Chondrocyte (in vitro differentiated cells): ENCODE measurements at regions not wholly inside any gene's neighbourhood (a gene's known extent, or its start where the extent isn't known, plus 50 kb on each side); places are given as distances from the start of the nearest gene placed in this dataset.
"Not testable (repeated sequence)": the region's sequence is repeated elsewhere in the genome, so short reads cannot be mapped to it uniquely, and the experiment has no call there.

Source experiments
- DNase-seq: peaks from one replicate; pipeline ENCODE4 v3.0.0; 2021; ENCODE audit warnings: mixed read lengths, low spot score
- H3K27ac Mint-ChIP-seq: one replicate; pipeline ENCODE4 v1.8.0; 2021; ENCODE audit warnings: mild to moderate bottlenecking, moderate library complexity, mixed read lengths; ENCODE audit not compliant: unreplicated experiment
- H3K27me3 Mint-ChIP-seq: 2 replicates; pipeline ENCODE4 v1.8.0; 2021; ENCODE audit warnings: low read depth, mixed read lengths
- H3K36me3 Mint-ChIP-seq: 2 replicates; pipeline ENCODE4 v1.8.0; 2021; ENCODE audit warnings: low read depth, mixed read lengths
- H3K4me1 Mint-ChIP-seq: 2 replicates; pipeline ENCODE4 v1.8.0; 2021; ENCODE audit warnings: low read depth, mild to moderate bottlenecking, mixed read lengths
- H3K4me3 Mint-ChIP-seq: one replicate; pipeline ENCODE4 v1.8.0; 2021; ENCODE audit warnings: mild to moderate bottlenecking, moderate library complexity, mixed read lengths; ENCODE audit not compliant: unreplicated experiment
- H3K9me3 Mint-ChIP-seq: 2 replicates; pipeline ENCODE4 v1.8.0; 2021; ENCODE audit warnings: low read depth, mixed read lengths
- TF ChIP-seq, protein P1 (sequence below): fragments of 200-600 bp; sonication (generic); IDR thresholded peaks from 2 replicates; pipeline ENCODE4 v1.5.0; 2021; ENCODE audit warnings: antibody characterized with exemption, mild to moderate bottlenecking, moderate library complexity

DNA sequence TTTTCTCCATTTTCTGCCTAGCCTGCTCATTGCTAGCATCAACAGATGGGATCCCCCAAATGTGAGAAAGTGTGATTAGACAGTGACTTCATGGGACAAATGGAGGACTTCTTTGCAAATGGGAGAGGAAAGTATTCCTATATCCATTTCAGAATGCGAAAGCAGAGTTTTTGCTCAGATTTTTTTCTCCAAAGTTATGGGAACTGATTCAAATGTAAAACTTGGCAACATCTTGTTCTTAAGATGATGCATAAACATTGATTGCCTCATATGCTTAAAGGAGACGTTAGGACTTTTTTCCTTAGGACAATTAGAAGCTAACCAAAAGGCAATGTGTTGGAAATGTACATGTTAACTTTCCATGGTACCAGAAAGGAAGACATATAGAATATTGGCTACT lies 704.3 kb upstream of the ZNF608 start:
- H3K9me3 Mint-ChIP-seq, result no peaks in the 10 kb centered on the region
- H3K36me3 Mint-ChIP-seq, result no peaks in the 10 kb centered on the region
- H3K27ac Mint-ChIP-seq, result no peak overlapping the region
- TF ChIP-seq, protein P1, sequence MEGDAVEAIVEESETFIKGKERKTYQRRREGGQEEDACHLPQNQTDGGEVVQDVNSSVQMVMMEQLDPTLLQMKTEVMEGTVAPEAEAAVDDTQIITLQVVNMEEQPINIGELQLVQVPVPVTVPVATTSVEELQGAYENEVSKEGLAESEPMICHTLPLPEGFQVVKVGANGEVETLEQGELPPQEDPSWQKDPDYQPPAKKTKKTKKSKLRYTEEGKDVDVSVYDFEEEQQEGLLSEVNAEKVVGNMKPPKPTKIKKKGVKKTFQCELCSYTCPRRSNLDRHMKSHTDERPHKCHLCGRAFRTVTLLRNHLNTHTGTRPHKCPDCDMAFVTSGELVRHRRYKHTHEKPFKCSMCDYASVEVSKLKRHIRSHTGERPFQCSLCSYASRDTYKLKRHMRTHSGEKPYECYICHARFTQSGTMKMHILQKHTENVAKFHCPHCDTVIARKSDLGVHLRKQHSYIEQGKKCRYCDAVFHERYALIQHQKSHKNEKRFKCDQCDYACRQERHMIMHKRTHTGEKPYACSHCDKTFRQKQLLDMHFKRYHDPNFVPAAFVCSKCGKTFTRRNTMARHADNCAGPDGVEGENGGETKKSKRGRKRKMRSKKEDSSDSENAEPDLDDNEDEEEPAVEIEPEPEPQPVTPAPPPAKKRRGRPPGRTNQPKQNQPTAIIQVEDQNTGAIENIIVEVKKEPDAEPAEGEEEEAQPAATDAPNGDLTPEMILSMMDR, result no peak
- H3K27me3 Mint-ChIP-seq, result no peaks in the 10 kb centered on the region
- no peak for DNase-seq
- H3K4me1 Mint-ChIP-seq, result peaks cover 11% of the 10 kb centered on the region
- no peak overlapping the region for H3K4me3 Mint-ChIP-seq

GRCh38 chr5:125451622-125452021 lies 705.2 kb upstream of the ZNF608 start:
- TF ChIP-seq, protein P1, result no peak
- Mint-ChIP-seq H3K36me3 (no peaks in the 10 kb centered on the region), H3K27me3 (no peaks in the 10 kb centered on the region), H3K9me3 (no peaks in the 10 kb centered on the region), H3K4me1 (peaks cover 11% of the 10 kb centered on the region), H3K4me3 (no peak overlapping the region), H3K27ac (no peak overlapping the region)
- no peak for DNase-seq

DNA sequence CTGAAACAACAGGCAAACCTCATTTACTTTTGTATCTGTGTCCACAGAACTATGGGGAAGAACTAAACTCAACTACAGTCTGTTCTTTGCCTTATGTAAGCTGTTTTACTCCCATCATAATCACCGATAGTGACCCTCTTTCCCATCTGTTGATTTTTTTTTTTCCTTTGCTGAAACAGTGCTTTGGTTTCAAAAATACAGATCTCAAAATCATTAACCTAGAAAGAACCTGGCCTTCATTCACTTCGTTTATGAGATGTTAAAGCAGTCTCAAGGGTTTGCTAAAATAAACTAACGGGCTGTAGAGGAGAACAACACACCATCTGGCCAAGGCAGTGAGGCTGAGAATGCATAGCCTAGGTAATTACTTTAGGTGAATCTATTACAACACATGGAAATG lies 706.6 kb upstream of the ZNF608 start:
- TF ChIP-seq, protein P1, result no peak
- no peak overlapping the region for H3K27ac Mint-ChIP-seq
- no peaks in the 10 kb centered on the region for H3K27me3 Mint-ChIP-seq
- H3K9me3 Mint-ChIP-seq, result peaks cover 6% of the 10 kb centered on the region
- DNase-seq, result no peak
- peaks cover 7% of the 10 kb centered on the region for H3K4me1 Mint-ChIP-seq
- peaks cover 2% of the 10 kb centered on the region for H3K36me3 Mint-ChIP-seq
- H3K4me3 Mint-ChIP-seq, result no peak overlapping the region

GRCh38 chr5:125455041-125455440 lies 708.6 kb upstream of the ZNF608 start:
- Mint-ChIP-seq H3K27ac (no peak overlapping the region), H3K4me1 (peaks cover 7% of the 10 kb centered on the region), H3K9me3 (peaks cover 6% of the 10 kb centered on the region), H3K36me3 (peaks cover 2% of the 10 kb centered on the region), H3K4me3 (no peak overlapping the region), H3K27me3 (no peaks in the 10 kb centered on the region)
- TF ChIP-seq, protein P1, result no peak
- DNase-seq, result no peak

DNA sequence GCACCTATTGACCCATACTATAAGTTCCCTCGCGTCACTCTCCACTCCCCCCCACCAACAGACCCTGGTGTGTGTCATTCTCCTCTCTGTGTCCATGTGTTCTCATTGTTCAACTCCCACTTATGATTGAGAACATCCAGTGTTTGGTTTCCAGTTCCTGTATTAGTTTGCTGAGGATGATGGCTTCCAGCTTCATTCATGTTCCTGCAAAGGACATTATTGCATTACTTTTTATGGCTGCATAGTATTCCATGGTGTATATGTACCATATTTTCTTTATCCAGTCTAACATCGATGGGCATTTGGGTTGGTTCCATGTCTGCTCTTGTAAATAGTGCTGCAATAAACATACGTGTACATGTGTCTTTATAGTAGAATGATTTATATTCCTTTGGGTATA lies 709.6 kb upstream of the ZNF608 start:
- DNase-seq, H3K9me3 Mint-ChIP-seq, H3K27ac Mint-ChIP-seq, H3K27me3 Mint-ChIP-seq, H3K4me1 Mint-ChIP-seq, H3K4me3 Mint-ChIP-seq, H3K36me3 Mint-ChIP-seq: not testable (repeated sequence)

DNA sequence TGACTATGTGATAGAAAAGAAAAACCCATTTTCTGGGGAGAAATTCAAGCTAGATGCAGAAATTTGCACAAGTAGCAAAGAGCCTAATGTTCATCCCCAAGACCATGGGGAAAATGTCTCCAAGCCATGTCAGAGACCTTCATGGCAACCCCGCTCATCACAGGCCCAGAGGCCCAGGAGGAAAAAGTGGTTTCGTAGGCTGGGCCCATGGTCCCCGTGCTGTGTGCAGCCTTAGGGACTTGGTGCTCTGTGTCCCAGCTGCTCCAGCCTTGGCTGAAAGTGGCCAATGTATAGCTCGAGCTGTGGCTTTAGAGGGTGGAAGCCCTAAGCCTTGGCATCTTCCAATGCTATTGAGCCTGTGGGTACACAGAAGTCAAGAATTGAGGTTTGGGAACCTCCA lies 711.2 kb upstream of the ZNF608 start:
- H3K4me1 Mint-ChIP-seq, result peaks cover 7% of the 10 kb centered on the region
- DNase-seq, result no peak
- H3K36me3 Mint-ChIP-seq, result peaks cover 2% of the 10 kb centered on the region
- peaks cover 6% of the 10 kb centered on the region for H3K9me3 Mint-ChIP-seq
- no peaks in the 10 kb centered on the region for H3K27me3 Mint-ChIP-seq
- TF ChIP-seq, protein P1, result no peak
- H3K27ac Mint-ChIP-seq, result no peak overlapping the region
- no peak overlapping the region for H3K4me3 Mint-ChIP-seq

GRCh38 chr5:125458949-125459348 lies 712.5 kb upstream of the ZNF608 start:
- not testable (repeated sequence) for H3K36me3 Mint-ChIP-seq

More at GRCh38 chr5:125458949-125459348, 712.5 kb upstream of the ZNF608 start:
- H3K4me1 Mint-ChIP-seq, result peaks cover 15% of the 10 kb centered on the region
- DNase-seq, H3K27ac Mint-ChIP-seq, H3K27me3 Mint-ChIP-seq, H3K4me3 Mint-ChIP-seq, H3K9me3 Mint-ChIP-seq: not testable (repeated sequence)
